ENCODE measurements at regions not wholly inside any gene's neighbourhood (a gene's known extent, or its start where the extent isn't known, plus 50 kb on each side); places are given as distances from the start of the nearest gene placed in this dataset.

- Mint-ChIP-seq H3K4me3 (no peak overlapping the region), H3K27me3 (peaks cover 4% of the 10 kb centered on the region), H3K36me3 (ENCODE audit: low read depth) (no peaks in the 10 kb centered on the region), H3K4me1 (ENCODE audit: low read depth) (no peaks in the 10 kb centered on the region), H3K27ac (no peak overlapping the region), H3K9me3 (no peaks in the 10 kb centered on the region)
- DNase-seq = no peak
These were observed 244.4 kb upstream of the TCF21 start for GRCh38 chr6:133644548-133644891.

- Mint-ChIP-seq H3K27ac (no peak overlapping the region), H3K36me3 (ENCODE audit: low read depth) (no peaks in the 10 kb centered on the region), H3K4me3 (no peak overlapping the region), H3K9me3 (no peaks in the 10 kb centered on the region), H3K27me3 (peaks cover 4% of the 10 kb centered on the region), H3K4me1 (ENCODE audit: low read depth) (no peaks in the 10 kb centered on the region)
- DNase-seq = no peak
These were observed 243.9 kb upstream of the TCF21 start for GRCh38 chr6:133644892-133645619.

DNA sequence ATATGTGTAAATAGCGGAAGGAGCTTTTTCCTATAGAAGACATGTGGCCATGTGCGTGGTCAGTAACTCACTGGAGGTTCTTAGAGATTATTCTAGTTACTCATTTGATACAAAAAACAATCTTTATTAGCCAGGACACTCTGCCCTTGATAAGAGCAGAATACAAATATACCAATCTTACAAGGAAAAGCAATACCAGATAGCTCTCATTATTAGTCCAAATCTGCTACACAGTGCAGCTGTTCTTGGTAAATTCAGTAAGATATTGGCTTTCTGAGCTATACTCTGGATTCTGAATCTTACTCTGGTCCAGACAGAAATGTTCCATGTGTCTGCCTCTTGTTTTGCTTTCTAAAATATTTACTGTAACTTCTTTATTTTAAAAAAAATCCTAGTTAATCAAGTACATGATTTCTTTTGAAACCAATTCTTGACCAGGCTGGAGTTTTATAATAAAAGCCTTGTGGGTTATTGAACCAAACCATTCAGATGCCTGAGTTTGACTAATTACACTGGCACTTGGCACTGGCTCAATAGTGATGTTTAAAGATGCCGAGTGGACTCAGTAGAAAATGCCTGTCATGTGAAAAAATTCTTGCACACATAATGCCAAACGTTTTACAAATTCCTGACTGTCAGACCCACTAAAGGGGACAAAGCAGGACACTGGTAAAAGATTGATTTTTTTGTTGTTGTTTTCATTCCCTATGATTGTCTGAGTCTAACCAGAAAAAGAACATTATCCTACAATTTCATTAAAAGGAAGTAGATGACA, 242.8 kb upstream of the TCF21 start:
- H3K27me3 Mint-ChIP-seq = peaks cover 4% of the 10 kb centered on the region
- no peaks in the 10 kb centered on the region for H3K9me3 Mint-ChIP-seq
- no peak for DNase-seq
- H3K36me3 Mint-ChIP-seq (ENCODE audit: low read depth) = no peaks in the 10 kb centered on the region
- H3K4me3 Mint-ChIP-seq = no peak overlapping the region
- no peaks in the 10 kb centered on the region for H3K4me1 Mint-ChIP-seq (ENCODE audit: low read depth)
- H3K27ac Mint-ChIP-seq = no peak overlapping the region

- DNase-seq = no peak
- Mint-ChIP-seq H3K4me3 (no peak overlapping the region), H3K27me3 (peaks cover 4% of the 10 kb centered on the region), H3K36me3 (ENCODE audit: low read depth) (no peaks in the 10 kb centered on the region), H3K4me1 (ENCODE audit: low read depth) (no peaks in the 10 kb centered on the region), H3K9me3 (no peaks in the 10 kb centered on the region), H3K27ac (no peak overlapping the region)
These were observed 240.3 kb upstream of the TCF21 start for GRCh38 chr6:133648581-133648980.

DNA sequence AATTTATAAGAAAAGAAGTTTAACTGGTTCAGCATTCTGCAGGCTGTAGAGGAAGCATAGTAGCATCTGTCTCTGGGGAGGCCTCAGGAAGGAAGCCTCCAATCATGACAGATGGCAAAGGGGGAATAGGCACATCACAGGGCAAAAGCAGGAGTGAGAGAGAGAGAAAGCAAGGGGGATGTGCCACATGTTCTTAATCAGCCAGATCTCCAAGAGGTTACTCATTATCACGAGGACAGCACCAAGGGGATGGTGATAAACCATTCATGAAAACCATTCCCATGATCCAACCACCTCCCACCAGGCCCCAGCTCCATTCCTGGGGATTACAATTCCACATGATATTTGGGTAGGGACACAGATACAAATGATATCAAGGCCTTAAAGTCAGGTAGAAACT, 217.5 kb upstream of the TCF21 start:
- no peak overlapping the region for H3K4me3 Mint-ChIP-seq

DNA sequence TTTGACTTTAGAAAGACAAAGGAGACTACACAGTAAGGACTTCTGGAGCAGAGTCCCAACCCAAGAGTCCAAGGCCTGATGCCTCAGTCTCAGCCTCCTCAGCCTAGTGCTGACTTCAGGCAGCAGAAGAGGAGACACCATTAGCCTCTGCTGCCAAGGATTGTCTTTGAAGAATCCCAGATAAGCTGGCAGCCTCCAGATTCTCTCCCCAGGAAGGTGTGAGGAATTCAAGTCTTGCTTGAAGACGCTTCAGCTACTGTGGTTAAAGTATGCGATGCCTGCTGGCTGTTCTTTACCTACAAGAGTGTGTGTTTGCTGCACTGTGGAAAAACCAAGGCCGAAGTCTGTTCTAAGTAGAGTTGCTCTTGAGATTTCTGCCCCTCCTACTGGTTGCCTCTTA, 215.9 kb upstream of the TCF21 start:
- H3K4me3 Mint-ChIP-seq = no peak overlapping the region
- no peaks in the 10 kb centered on the region for H3K9me3 Mint-ChIP-seq
- DNase-seq = no peak
- H3K36me3 Mint-ChIP-seq (ENCODE audit: low read depth) = no peaks in the 10 kb centered on the region
- no peaks in the 10 kb centered on the region for H3K4me1 Mint-ChIP-seq (ENCODE audit: low read depth)
- H3K27ac Mint-ChIP-seq = no peak overlapping the region
- no peaks in the 10 kb centered on the region for H3K27me3 Mint-ChIP-seq

More for the DNA sequence above, 217.5 kb upstream of the TCF21 start:
- no peaks in the 10 kb centered on the region for H3K27me3 Mint-ChIP-seq
- DNase-seq = no peak
- H3K36me3 Mint-ChIP-seq (ENCODE audit: low read depth) = no peaks in the 10 kb centered on the region
- no peaks in the 10 kb centered on the region for H3K9me3 Mint-ChIP-seq
- no peak overlapping the region for H3K27ac Mint-ChIP-seq
- H3K4me1 Mint-ChIP-seq (ENCODE audit: low read depth) = no peaks in the 10 kb centered on the region

DNA sequence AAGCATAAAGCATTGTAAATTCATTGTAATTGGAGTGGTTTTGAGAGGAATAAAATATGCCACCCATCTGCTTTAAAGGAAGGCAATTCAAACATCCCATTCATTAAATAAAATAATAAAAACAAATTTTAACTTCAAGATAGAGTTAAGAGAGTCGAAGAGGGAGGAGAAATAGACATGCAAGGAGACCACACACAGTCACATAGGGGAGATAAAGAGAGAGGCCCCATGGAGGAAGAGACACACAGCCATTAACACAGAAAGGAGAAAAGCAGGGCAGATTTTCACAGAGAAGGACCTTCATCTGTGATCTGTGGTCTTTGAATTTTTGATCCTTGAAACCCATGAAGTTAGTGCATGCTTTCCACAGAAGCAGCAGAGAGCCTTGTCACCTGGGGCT, 214.3 kb upstream of the TCF21 start:
- Mint-ChIP-seq H3K27ac (no peak overlapping the region), H3K27me3 (no peaks in the 10 kb centered on the region), H3K4me3 (no peak overlapping the region), H3K9me3 (no peaks in the 10 kb centered on the region), H3K4me1 (ENCODE audit: low read depth) (no peaks in the 10 kb centered on the region), H3K36me3 (ENCODE audit: low read depth) (no peaks in the 10 kb centered on the region)
- DNase-seq = no peak

GRCh38 chr6:133680994-133681393, 207.9 kb upstream of the TCF21 start:
- peaks cover 5% of the 10 kb centered on the region for H3K27me3 Mint-ChIP-seq
- no peaks in the 10 kb centered on the region for H3K4me1 Mint-ChIP-seq (ENCODE audit: low read depth)
- DNase-seq = no peak
- H3K36me3 Mint-ChIP-seq (ENCODE audit: low read depth) = no peaks in the 10 kb centered on the region
- H3K4me3 Mint-ChIP-seq = no peak overlapping the region
- no peak overlapping the region for H3K27ac Mint-ChIP-seq
- no peaks in the 10 kb centered on the region for H3K9me3 Mint-ChIP-seq

DNA sequence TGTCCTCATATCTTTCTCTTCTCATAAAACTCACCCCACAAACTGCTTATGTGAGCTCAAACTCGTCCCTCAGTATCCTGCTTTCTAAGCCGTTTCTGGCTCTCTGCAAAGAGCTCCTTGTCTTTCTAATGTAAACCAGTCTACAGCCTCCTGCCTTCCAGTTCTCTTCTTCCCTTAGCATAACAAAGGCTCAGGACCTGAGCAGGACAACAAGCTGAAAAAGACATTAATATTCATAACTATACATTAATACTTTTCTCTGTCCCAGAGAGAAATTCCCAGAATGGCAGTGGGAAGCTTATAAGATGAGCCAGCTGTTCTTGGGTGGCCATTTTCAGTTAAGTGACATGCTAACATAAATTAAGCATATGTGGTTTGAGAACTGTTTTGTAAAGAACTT, 207.0 kb upstream of the TCF21 start:
- Mint-ChIP-seq H3K9me3 (no peaks in the 10 kb centered on the region), H3K27me3 (peaks cover 5% of the 10 kb centered on the region), H3K27ac (no peak overlapping the region), H3K4me3 (no peak overlapping the region), H3K4me1 (ENCODE audit: low read depth) (no peaks in the 10 kb centered on the region), H3K36me3 (ENCODE audit: low read depth) (no peaks in the 10 kb centered on the region)
- DNase-seq = no peak

DNA sequence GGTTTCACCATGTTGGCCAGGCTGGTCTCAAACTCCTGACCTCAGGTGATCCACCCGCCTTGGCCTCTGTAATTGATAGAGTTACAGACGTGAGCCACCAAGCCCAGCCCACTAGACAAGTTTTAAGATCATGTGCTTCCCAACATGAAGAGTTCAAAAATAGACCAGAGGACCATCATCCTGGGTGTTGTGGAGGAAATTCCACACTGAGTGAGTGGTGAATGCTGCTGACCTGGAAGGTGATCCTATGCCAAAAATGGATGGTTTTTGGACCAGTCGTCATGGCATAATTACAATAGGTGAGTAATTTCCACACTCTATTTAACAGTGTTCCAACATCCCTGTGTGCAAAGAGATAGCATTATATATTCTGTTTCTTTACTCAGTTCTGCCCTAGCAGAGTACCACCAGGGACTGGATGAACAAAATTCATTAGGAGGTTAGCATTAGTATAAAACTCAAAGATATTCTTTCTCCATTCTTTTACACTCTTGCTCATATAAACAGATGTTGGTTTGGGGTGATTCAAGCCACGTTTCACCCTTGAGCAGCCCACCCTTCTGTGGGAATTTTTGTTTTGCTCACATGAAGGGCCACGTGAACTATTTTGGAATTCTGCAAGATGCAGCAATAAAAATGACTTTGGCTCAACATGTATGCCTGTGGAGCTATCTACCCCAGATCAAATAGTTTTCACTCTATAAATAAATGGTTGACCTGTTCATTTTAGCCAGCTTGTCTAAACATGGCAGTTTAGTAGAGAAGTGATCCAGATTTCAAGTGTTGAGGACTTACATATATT, 206.2 kb upstream of the TCF21 start:
- no peak for DNase-seq
- Mint-ChIP-seq H3K27ac (no peak overlapping the region), H3K27me3 (peaks cover 5% of the 10 kb centered on the region), H3K4me1 (ENCODE audit: low read depth) (no peaks in the 10 kb centered on the region), H3K4me3 (no peak overlapping the region), H3K9me3 (no peaks in the 10 kb centered on the region), H3K36me3 (ENCODE audit: low read depth) (no peaks in the 10 kb centered on the region)

- no peaks in the 10 kb centered on the region for H3K4me1 Mint-ChIP-seq (ENCODE audit: low read depth)
- H3K27ac Mint-ChIP-seq = no peak overlapping the region
- H3K27me3 Mint-ChIP-seq = peaks cover 5% of the 10 kb centered on the region
- DNase-seq = no peak
- no peak overlapping the region for H3K4me3 Mint-ChIP-seq
- H3K36me3 Mint-ChIP-seq (ENCODE audit: low read depth) = no peaks in the 10 kb centered on the region
- no peaks in the 10 kb centered on the region for H3K9me3 Mint-ChIP-seq
These were observed 205.7 kb upstream of the TCF21 start for GRCh38 chr6:133683308-133683580.

GRCh38 chr6:133683606-133684005, 205.3 kb upstream of the TCF21 start:
- no peak for DNase-seq
- H3K36me3 Mint-ChIP-seq (ENCODE audit: low read depth) = no peaks in the 10 kb centered on the region
- no peaks in the 10 kb centered on the region for H3K4me1 Mint-ChIP-seq (ENCODE audit: low read depth)
- peaks cover 5% of the 10 kb centered on the region for H3K27me3 Mint-ChIP-seq
- H3K4me3 Mint-ChIP-seq = no peak overlapping the region
- H3K9me3 Mint-ChIP-seq = no peaks in the 10 kb centered on the region
- H3K27ac Mint-ChIP-seq = no peak overlapping the region

DNA sequence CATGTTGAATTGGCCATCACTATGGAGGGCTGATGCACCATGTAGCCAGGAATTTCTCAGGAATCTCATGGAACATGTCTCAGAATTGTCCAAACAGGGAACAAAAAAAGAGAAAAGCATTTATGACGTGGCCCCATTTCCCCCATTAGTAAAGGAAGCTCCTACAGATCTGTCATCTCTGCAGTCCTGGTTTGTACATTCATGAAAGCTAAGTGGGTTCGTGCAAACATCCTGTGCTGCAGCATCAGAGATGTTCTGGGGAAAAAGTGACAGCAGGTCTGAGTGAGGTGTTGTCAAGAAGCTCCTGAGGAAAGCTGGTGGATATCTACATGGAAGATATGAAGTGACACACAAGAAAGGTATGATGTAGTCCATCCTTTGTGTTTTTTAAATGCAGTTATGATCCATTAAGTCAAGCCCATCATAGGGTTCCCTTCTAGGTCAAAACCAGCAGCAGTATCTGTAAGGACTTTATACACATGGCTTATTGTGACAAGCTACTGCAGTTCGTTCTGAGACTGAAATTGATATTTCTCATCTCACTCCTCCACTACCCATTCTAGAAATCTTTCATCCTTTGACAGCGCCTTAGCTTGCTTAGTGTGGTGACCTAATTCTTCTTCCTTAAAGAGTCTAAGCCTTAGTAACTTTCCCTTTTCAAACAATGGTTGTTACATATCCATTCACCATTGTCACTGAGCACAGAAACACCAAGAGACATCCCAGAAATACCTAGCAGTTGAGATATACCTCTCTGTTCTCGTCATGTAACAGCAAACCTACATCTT, 200.0 kb upstream of the TCF21 start:
- Mint-ChIP-seq H3K9me3 (peaks cover 3% of the 10 kb centered on the region), H3K27ac (no peak overlapping the region), H3K4me3 (no peak overlapping the region), H3K27me3 (peaks cover 2% of the 10 kb centered on the region), H3K36me3 (ENCODE audit: low read depth) (no peaks in the 10 kb centered on the region), H3K4me1 (ENCODE audit: low read depth) (no peaks in the 10 kb centered on the region)
- no peak for DNase-seq

- no peaks in the 10 kb centered on the region for H3K36me3 Mint-ChIP-seq (ENCODE audit: low read depth)
- DNase-seq = no peak
- no peak overlapping the region for H3K27ac Mint-ChIP-seq
These were observed 199.1 kb upstream of the TCF21 start for GRCh38 chr6:133689863-133690262.

More at GRCh38 chr6:133689863-133690262, 199.1 kb upstream of the TCF21 start:
- H3K4me3 Mint-ChIP-seq = no peak overlapping the region
- peaks cover 2% of the 10 kb centered on the region for H3K27me3 Mint-ChIP-seq
- H3K4me1 Mint-ChIP-seq (ENCODE audit: low read depth) = no peaks in the 10 kb centered on the region
- peaks cover 3% of the 10 kb centered on the region for H3K9me3 Mint-ChIP-seq
